Activated T-helper 1 cell treated with anti-CD3 and anti-CD28 coated beads, Interleukin-12 subunit alpha, Interleukin-12 subunit beta, Interleukin-2, Interleukin-4 antibody, amounts not matched to agents 30 ng/mL and 10 ng/mL and 1 ng/mL, durations not matched to agents 14 hours and 24 hours and 36 hours (primary cell): ENCODE measurements at regions not wholly inside any gene's neighbourhood (a gene's known extent, or its start where the extent isn't known, plus 50 kb on each side); places are given as distances from the start of the nearest gene placed in this dataset.

Experiments used
- DNase-seq: peaks from one replicate; pipeline ENCODE4 v3.0.0; 2021; ENCODE audit warnings: low spot score
- H3K27ac Mint-ChIP-seq: one replicate; pipeline ENCODE4 v1.8.0; 2021; ENCODE audit warnings: mild to moderate bottlenecking, mixed read lengths
- H3K27me3 Mint-ChIP-seq: one replicate; pipeline ENCODE4 v1.8.0; 2022; ENCODE audit warnings: mild to moderate bottlenecking, moderate library complexity, mixed read lengths; ENCODE audit not compliant: insufficient read depth
- H3K36me3 Mint-ChIP-seq: one replicate; pipeline ENCODE4 v1.8.0; 2021; ENCODE audit warnings: low read depth, mixed read lengths
- H3K4me1 Mint-ChIP-seq: one replicate; pipeline ENCODE4 v1.8.0; 2021; ENCODE audit warnings: low read depth, mixed read lengths
- H3K4me3 Mint-ChIP-seq: one replicate; pipeline ENCODE4 v1.8.0; 2021; ENCODE audit warnings: mild to moderate bottlenecking, moderate library complexity, mixed read lengths
- H3K9me3 Mint-ChIP-seq: one replicate; pipeline ENCODE4 v1.8.0; 2021; ENCODE audit warnings: mixed read lengths
- intact Hi-C: fragments of 100-400 bp; cut with micrococcal nuclease; formaldehyde crosslinking; loops from one replicate; pipeline ENCODE4 v1.15.1; 2024

DNA sequence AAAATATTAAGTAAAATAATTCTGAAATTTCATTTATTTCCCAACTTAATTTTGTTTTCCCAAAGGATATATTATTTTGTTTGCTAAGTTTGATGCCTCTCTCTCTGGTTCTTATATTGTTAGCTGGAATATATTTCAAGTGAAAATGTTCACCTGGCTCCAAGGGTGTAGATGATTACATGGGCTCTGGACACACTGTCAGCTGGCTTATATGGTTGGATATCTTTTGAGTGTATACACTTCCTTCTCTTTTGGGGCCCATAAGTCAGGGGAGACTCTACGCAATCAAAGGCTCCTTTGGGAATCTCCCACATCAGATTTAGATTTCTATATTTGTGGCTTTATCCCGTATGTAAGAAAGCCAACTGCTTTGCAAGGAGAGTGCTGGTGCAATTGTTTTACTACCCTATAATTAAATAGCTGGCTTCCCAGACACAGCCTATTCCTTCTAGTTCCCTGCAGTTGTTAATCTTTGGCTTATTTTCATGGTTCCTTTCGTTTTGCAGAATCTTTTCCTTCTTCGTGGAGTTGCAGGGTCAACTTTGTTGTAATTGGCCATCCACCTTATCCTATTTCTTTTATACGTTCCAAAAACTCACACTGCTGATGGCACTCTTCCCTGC lies 225.7 kb downstream of the DPH6 start:
- peaks cover 1% of the 10 kb centered on the region for H3K27me3 Mint-ChIP-seq
- no peak overlapping the region for H3K27ac Mint-ChIP-seq
- H3K4me3 Mint-ChIP-seq: no peak overlapping the region
- H3K9me3 Mint-ChIP-seq: no peaks in the 10 kb centered on the region
- no peaks in the 10 kb centered on the region for H3K4me1 Mint-ChIP-seq
- DNase-seq: no peak
- intact Hi-C loops: no loop called here
- H3K36me3 Mint-ChIP-seq: no peaks in the 10 kb centered on the region

DNA sequence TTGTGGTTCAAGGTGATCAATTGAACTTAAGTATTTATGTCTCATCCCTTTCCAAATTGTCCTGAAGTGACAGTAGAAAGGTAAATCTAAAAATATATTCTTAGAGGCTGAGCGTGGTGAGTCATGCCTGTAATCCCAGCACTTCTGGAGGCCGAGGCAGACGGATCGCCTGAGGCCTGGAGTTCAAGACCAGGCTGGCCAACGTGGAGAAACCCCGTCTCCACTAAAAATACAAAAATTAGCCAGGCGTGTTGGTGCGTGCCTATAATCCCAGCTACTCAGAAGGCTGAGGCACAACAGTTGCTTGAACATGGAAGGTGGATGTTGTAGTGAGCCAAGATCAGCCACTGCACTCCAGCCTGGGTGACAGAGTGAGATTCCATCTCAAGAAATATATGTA lies 226.6 kb downstream of the DPH6 start:
- Mint-ChIP-seq H3K36me3 (no peaks in the 10 kb centered on the region), H3K27ac (no peak overlapping the region), H3K9me3 (no peaks in the 10 kb centered on the region), H3K4me3 (no peak overlapping the region), H3K4me1 (no peaks in the 10 kb centered on the region), H3K27me3 (peaks cover 1% of the 10 kb centered on the region)
- no peak for DNase-seq
- intact Hi-C loops: no loop called here

DNA sequence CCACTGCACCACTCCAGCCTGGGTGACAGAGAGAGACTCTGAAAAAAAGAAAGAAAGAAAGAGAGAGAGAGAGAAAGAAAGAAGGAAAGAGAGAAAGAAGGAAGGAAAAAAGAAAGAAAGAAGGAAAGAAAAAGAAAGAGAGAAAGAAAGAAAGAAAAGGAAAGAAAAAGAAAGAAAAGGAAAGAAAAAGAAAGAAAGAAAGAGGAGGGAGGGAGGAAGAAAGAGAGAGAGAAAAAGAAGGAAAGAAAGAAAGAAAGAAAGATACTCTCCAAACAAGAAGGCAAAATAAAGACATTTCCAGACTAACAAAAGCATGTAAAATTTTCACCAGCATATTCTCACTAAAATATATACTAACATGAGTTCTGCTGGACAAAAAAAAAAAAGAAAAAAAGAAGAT lies 228.7 kb downstream of the DPH6 start:
- Mint-ChIP-seq H3K4me1 (no peaks in the 10 kb centered on the region), H3K36me3 (no peaks in the 10 kb centered on the region), H3K9me3 (no peaks in the 10 kb centered on the region), H3K4me3 (no peak overlapping the region), H3K27me3 (peaks cover 1% of the 10 kb centered on the region), H3K27ac (no peak overlapping the region)
- no peak for DNase-seq
- intact Hi-C loops: no loop called here

DNA sequence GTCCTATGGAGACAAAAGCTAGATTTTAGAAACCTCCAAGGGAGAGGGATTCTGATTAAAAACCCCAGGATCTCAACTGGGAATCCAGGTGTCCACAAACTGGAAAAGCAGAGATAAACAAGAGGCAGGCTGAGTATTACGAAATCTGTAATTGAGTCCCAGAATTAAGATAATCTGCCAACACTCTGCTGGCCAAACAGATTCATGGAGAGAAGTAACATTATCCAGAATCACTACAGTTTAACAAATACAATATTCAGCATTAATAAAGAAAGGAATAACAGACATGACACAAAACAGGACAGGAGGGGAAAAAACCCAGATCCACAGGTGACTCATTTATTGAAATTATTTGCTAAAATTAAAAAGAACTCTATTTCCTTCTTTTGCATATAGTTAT lies 227.2 kb upstream of the NANOGP8 start:
- H3K4me3 Mint-ChIP-seq: no peak overlapping the region
- intact Hi-C loops: no loop called here
- no peak for DNase-seq
- H3K9me3 Mint-ChIP-seq: no peaks in the 10 kb centered on the region
- H3K27ac Mint-ChIP-seq: no peak overlapping the region
- H3K36me3 Mint-ChIP-seq: no peaks in the 10 kb centered on the region
- H3K27me3 Mint-ChIP-seq: peaks cover 1% of the 10 kb centered on the region
- H3K4me1 Mint-ChIP-seq: no peaks in the 10 kb centered on the region

DNA sequence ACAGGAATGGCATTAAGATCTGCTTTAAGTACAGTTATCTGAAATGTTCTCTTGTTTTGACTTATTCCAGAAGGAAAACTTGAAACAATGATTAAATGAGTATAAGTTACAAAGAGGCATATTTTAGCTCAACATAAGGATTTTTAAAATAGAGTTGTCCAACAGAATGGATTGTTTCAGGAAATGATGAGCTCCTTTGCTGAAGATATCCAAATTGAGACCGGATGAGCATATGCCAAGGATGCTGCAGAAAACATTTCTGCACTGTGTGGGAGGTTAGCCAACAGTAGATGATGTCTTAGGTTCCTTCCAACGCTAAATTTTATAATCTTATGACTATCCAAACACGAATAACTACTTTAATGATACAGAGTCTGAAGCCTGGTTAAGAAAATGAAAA lies 226.5 kb upstream of the NANOGP8 start:
- DNase-seq: no peak
- H3K4me1 Mint-ChIP-seq: no peaks in the 10 kb centered on the region
- no peaks in the 10 kb centered on the region for H3K27me3 Mint-ChIP-seq
- H3K36me3 Mint-ChIP-seq: no peaks in the 10 kb centered on the region
- no peak overlapping the region for H3K27ac Mint-ChIP-seq
- H3K9me3 Mint-ChIP-seq: no peaks in the 10 kb centered on the region
- H3K4me3 Mint-ChIP-seq: no peak overlapping the region
- intact Hi-C loops: no loop called here

DNA sequence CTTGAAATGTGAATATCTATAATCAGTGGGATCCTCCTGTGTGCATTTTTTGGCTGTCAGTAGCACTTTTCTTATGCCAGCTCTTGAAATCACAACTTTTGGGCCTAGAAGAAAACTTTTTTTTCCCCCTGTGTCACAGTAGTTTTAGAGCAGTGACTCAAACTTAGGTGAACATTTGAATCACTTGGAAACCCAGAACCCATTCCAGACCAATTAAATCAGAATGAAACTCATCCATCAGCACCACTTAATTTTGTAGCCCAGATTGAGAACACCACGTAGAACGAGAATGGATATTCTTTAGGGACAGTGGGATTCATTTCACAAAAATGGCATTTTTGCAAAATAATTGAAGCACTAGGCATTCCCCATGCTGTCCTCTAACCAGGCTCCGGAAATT lies 224.8 kb upstream of the NANOGP8 start:
- no peaks in the 10 kb centered on the region for H3K36me3 Mint-ChIP-seq
- DNase-seq: no peak
- no peaks in the 10 kb centered on the region for H3K4me1 Mint-ChIP-seq
- no peak overlapping the region for H3K4me3 Mint-ChIP-seq
- H3K27me3 Mint-ChIP-seq: no peaks in the 10 kb centered on the region
- H3K27ac Mint-ChIP-seq: no peak overlapping the region
- H3K9me3 Mint-ChIP-seq: no peaks in the 10 kb centered on the region
- intact Hi-C loops: no loop called here

DNA sequence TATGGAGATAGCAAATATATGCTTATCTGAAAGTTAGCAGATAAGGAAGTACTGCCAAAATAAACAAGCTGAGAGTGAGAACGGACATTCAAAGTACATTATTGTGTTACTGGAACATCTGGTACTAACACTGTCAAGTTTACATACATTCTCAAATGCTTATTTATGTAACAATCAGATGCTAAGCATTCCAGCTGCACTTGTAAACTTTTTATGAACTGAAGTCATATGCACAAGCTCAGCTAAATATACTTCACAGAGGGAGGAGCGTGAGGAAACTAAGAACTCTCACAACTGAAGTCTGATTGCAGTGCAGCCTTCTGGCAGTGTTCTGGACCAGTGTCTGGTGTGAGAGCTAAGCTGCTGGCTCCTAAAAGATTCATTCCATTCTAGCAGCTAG lies 223.7 kb upstream of the NANOGP8 start:
- no peaks in the 10 kb centered on the region for H3K36me3 Mint-ChIP-seq
- intact Hi-C loops: no loop called here
- no peak overlapping the region for H3K27ac Mint-ChIP-seq
- H3K9me3 Mint-ChIP-seq: no peaks in the 10 kb centered on the region
- H3K27me3 Mint-ChIP-seq: no peaks in the 10 kb centered on the region
- H3K4me1 Mint-ChIP-seq: no peaks in the 10 kb centered on the region
- no peak overlapping the region for H3K4me3 Mint-ChIP-seq
- no peak for DNase-seq

DNA sequence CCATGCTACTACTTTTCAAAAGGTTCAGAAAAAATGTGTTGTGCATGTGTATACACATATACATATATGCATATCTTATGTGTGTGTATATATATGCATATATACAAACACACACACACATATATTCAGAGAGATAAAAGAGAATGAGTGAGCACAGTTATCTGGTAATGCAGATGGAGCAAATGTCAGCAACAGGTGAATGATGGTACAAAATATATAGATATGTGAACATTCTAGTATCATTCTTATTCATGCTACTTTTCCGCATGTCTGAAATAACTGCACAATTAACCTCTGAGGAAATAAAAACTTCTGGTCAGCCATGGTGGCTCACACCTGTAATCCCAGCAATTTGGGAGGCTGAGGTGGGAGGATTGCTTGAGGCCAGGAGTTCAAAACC lies 222.6 kb upstream of the NANOGP8 start:
- no peak overlapping the region for H3K27ac Mint-ChIP-seq
- intact Hi-C loops: no loop called here
- H3K36me3 Mint-ChIP-seq: no peaks in the 10 kb centered on the region

DNA sequence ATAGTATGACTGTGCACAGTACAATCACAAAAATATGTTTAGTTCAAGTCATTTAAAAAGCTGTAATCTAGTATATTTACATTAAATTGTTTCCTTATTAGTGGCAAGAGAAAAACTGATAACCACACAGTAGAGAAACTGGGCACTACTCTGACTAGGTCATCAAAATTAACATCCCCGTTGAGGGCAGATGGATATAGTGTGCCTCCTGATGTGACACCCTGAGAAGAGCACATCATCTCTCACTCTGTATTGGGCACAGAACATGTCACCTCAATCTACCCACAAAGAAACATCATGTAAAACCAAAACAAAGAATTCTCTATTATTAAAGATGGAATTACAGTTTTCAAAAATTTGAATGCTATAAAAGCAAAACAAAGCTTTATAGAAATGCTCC lies 221.9 kb upstream of the NANOGP8 start:
- H3K36me3 Mint-ChIP-seq: no peaks in the 10 kb centered on the region
- no peaks in the 10 kb centered on the region for H3K4me1 Mint-ChIP-seq
- intact Hi-C loops: no loop called here
- H3K9me3 Mint-ChIP-seq: no peaks in the 10 kb centered on the region
- no peak overlapping the region for H3K4me3 Mint-ChIP-seq
- no peak overlapping the region for H3K27ac Mint-ChIP-seq
- H3K27me3 Mint-ChIP-seq: no peaks in the 10 kb centered on the region
- no peak for DNase-seq

More for the DNA sequence above, 222.6 kb upstream of the NANOGP8 start:
- DNase-seq: no peak
- Mint-ChIP-seq H3K4me3 (no peak overlapping the region), H3K27me3 (no peaks in the 10 kb centered on the region), H3K4me1 (no peaks in the 10 kb centered on the region), H3K9me3 (no peaks in the 10 kb centered on the region)

DNA sequence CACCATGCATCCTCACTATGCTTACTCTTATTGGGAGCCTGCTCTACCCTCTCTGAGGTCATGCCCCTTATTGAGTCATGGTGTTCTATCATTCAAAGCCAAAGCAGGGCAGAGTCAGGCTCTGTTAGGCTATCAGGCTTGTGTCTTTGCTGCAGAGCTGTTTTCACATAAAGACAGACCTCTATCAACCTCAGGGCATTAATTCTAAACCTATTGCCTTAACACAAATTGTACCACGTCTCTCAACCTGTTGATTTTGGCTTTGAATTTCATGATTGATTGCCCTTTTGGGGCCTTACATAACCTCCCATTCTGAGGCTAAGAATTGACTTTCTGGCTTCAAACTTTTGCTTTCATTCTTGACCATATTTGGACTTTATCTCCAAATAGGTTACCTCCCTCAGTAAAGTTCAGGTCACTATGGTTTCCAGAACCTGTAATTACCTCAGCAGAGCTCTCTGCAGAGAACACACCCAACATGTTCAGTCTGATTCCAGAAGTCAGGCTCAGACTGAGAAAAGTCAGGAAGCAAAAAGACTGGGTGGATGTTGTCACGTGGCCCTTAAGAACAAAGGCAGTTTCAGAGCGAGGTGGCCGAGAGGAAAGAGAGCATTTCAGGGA lies 221.4 kb upstream of the NANOGP8 start:
- Mint-ChIP-seq H3K4me1 (no peaks in the 10 kb centered on the region), H3K27me3 (no peaks in the 10 kb centered on the region), H3K4me3 (no peak overlapping the region), H3K36me3 (no peaks in the 10 kb centered on the region), H3K27ac (no peak overlapping the region), H3K9me3 (no peaks in the 10 kb centered on the region)
- intact Hi-C loops: no loop called here
- no peak for DNase-seq

DNA sequence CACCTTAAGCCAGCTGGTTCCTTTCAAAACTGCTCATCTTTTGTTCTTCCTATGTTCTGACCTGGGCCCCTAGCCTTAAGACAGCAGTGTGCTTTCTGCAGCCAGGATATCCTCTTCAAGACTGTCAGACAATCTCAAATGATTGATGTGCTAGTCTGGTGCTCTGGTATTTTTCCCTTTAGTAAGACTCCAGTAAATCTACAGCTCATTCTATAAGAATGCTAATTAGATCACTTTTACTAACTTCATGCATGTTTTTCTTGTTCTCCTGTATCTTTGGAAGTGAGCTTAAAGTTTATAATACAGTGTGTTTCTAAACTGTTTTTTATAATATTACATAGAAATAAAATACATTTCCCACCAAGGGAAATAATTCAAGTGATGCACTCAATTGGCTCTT lies 220.9 kb upstream of the NANOGP8 start:
- Mint-ChIP-seq H3K4me1 (no peaks in the 10 kb centered on the region), H3K36me3 (no peaks in the 10 kb centered on the region), H3K4me3 (no peak overlapping the region), H3K27me3 (no peaks in the 10 kb centered on the region), H3K27ac (no peak overlapping the region), H3K9me3 (no peaks in the 10 kb centered on the region)
- intact Hi-C loops: no loop called here
- DNase-seq: no peak

DNA sequence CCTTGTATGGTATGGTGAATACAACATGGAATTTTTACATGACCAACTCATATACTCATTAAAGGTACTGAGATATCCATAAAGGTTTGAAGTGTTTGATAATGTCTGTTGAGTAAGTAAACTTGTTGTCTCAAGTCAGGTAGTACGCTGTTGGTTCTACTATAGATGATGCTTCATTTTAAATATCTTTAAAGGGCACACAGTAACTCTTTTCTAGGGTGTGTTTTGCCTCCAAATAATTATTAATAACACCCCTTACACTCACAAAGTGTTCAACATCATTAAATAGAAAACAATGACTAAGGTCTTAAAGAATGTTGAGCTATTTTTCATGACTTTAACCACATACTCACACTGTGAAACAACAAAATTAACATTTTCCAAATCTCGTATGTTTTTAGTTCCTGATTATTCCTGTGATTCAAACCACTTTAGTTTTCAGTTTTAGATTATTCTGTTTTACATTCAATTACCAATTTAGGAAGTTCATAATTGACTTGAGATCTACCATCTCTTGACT lies 220.0 kb upstream of the NANOGP8 start:
- Mint-ChIP-seq H3K27ac (no peak overlapping the region), H3K4me1 (no peaks in the 10 kb centered on the region), H3K27me3 (no peaks in the 10 kb centered on the region), H3K9me3 (no peaks in the 10 kb centered on the region), H3K36me3 (no peaks in the 10 kb centered on the region), H3K4me3 (no peak overlapping the region)
- DNase-seq: no peak
- intact Hi-C loops: no loop called here

DNA sequence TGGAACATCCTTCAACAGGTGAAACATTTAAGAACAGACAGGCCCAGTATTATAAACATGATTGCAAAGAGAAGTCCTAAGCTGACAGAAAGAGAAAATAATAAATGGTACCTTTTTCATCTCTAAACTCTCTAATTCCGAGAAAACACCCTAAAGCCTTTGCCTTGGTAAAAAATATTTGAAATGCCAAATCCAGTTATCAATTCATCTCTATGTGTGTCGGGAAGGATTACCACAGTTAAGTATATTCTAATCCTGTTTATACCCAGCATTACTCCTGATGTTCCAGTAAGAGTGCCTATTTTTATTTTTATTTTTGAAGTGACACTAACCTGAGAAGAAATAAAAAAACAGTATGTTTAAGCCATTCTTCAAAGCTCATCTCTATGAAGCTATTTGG lies 219.3 kb upstream of the NANOGP8 start:
- Mint-ChIP-seq H3K4me1 (no peaks in the 10 kb centered on the region), H3K36me3 (no peaks in the 10 kb centered on the region), H3K27ac (no peak overlapping the region), H3K27me3 (no peaks in the 10 kb centered on the region), H3K9me3 (no peaks in the 10 kb centered on the region), H3K4me3 (no peak overlapping the region)
- intact Hi-C loops: no loop called here
- no peak for DNase-seq

DNA sequence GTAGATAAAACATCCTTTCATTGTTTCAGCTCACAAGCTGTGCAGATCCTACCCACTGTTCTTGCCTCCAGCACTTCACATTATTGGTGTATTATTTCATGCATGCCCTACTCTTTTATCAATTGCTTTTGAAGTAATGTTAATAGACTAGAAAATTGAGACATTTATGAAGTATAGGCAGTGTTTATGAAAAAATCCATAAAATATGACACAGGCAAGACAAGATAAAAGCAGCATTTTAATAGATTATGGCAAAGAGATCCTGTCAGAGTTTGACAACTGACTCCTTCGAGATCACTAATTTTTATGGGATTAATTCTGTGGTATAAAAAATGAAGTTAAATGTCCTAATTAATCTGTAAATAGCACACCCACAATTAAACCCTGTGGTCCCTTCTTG lies 217.2 kb upstream of the NANOGP8 start:
- Mint-ChIP-seq H3K4me1 (no peaks in the 10 kb centered on the region), H3K4me3 (no peak overlapping the region), H3K36me3 (no peaks in the 10 kb centered on the region), H3K9me3 (no peaks in the 10 kb centered on the region), H3K27me3 (no peaks in the 10 kb centered on the region), H3K27ac (no peak overlapping the region)
- intact Hi-C loops: no loop called here
- no peak for DNase-seq
